Nephron (organoid): ENCODE measurements at regions not wholly inside any gene's neighbourhood (a gene's known extent, or its start where the extent isn't known, plus 50 kb on each side); places are given as distances from the start of the nearest gene placed in this dataset.
A peak's percentile ranks its signal among the peaks of the same experiment; 100 is the strongest.
"Not testable (repeated sequence)": the region's sequence is repeated elsewhere in the genome, so short reads cannot be mapped to it uniquely, and the experiment has no call there.

Experiments
- H3K27ac Mint-ChIP-seq, 3 experiments: 2 replicates each; pipeline ENCODE4 v1.8.0; 2020; ENCODE audit warnings: mixed read lengths in 3 of 3, mild to moderate bottlenecking in 2 of 3, moderate library complexity in 1 of 3
- H3K27me3 Mint-ChIP-seq: 2 replicates; pipeline ENCODE4 v1.8.0; 2021; ENCODE audit warnings: low read depth, mild to moderate bottlenecking, moderate library complexity, mixed read lengths
- H3K36me3 Mint-ChIP-seq: 2 replicates; pipeline ENCODE4 v1.8.0; 2020; ENCODE audit warnings: low read depth, mixed read lengths
- H3K4me1 Mint-ChIP-seq: 2 replicates; pipeline ENCODE4 v1.8.0; 2020; ENCODE audit warnings: mixed read lengths
- H3K4me3 Mint-ChIP-seq, 3 experiments: 2 replicates each; pipeline ENCODE4 v1.8.0; 2020; ENCODE audit warnings: mild to moderate bottlenecking in 3 of 3, mixed read lengths in 3 of 3, moderate library complexity in 2 of 3
- H3K9me3 Mint-ChIP-seq: 2 replicates; pipeline ENCODE4 v1.8.0; 2020; ENCODE audit warnings: mixed read lengths
- TF ChIP-seq, protein P1 (sequence below), 3 experiments: fragments of 200-600 bp; sonication (generic); IDR thresholded peaks; one replicate each; pipeline ENCODE4 v1.5.0; 2021; ENCODE audit warnings: antibody characterized with exemption in 3 of 3; ENCODE audit not compliant: unreplicated experiment in 3 of 3

DNA sequence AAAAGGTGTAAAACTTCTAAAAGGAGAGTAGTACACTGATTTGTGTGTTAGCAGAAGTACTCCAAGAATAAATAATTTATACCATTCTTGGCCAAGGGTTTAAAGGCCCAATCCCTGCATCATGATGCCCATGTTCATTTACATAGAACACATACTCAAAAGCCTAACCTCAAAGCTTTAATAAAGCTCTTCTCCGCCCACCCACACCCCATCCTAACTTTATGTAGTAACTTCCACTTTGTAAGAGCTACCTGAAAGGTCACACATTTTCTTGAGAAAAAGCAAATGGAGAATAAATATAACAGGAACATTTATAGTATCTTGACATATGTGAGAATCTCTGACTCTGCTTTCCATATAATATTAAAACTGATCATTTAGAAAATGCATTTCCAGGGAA is 148.8 kb upstream of the FREM1 start:
- TF ChIP-seq, protein P1, sequence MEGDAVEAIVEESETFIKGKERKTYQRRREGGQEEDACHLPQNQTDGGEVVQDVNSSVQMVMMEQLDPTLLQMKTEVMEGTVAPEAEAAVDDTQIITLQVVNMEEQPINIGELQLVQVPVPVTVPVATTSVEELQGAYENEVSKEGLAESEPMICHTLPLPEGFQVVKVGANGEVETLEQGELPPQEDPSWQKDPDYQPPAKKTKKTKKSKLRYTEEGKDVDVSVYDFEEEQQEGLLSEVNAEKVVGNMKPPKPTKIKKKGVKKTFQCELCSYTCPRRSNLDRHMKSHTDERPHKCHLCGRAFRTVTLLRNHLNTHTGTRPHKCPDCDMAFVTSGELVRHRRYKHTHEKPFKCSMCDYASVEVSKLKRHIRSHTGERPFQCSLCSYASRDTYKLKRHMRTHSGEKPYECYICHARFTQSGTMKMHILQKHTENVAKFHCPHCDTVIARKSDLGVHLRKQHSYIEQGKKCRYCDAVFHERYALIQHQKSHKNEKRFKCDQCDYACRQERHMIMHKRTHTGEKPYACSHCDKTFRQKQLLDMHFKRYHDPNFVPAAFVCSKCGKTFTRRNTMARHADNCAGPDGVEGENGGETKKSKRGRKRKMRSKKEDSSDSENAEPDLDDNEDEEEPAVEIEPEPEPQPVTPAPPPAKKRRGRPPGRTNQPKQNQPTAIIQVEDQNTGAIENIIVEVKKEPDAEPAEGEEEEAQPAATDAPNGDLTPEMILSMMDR (IDR thresholded peaks at IDR 0.05; ENCODE audit: unreplicated experiment in 3 of 3) = no peak
- Mint-ChIP-seq H3K4me1 (no peaks in the 10 kb centered on the region), H3K36me3 (no peaks in the 10 kb centered on the region), H3K27me3 (no peaks in the 10 kb centered on the region), H3K9me3 (peaks cover 3% of the 10 kb centered on the region), H3K4me3 (no peak overlapping the region), H3K27ac (no peak overlapping the region)

DNA sequence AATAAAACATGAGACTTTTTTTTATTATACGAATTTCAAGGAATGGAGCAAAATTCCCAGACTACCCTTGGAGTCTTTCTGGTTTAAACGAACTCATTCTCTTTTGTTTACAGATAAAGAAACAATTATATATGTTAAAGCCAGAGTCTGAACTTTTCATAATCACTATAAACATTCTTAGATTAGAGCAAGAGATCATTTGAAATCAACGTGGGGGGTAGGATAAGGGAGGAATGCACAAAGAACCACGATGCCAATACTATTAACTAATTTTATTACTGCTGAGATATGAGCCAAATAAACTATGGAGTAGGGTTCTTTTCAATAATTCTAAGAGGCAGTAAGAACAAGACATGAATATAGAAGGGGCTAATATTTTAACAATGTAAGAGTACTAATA is 148.0 kb upstream of the FREM1 start:
- Mint-ChIP-seq H3K4me3 (no peak overlapping the region), H3K36me3 (no peaks in the 10 kb centered on the region), H3K4me1 (no peaks in the 10 kb centered on the region), H3K27me3 (no peaks in the 10 kb centered on the region), H3K9me3 (peaks cover 11% of the 10 kb centered on the region), H3K27ac (no peak overlapping the region)
- TF ChIP-seq, protein P1 (IDR thresholded peaks at IDR 0.05; ENCODE audit: unreplicated experiment in 3 of 3) = no peak

DNA sequence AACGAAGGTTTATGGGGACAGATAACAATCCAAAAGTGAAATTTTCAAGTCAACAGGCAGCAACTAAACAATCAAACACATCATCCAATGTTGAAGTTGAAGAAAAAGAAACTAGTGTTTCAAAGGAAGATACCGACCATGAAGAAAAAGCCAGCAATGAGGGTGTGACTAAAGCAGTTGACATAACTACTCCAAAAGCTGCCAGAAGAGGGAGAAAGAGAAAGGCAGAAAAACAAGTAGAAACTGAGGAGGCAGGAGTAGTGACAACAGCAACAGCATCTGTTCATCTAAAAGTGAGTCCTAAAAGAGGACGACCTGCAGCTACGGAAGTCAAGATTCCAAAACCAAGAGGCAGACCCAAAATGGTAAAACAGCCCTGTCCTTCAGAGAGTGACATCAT is 145.1 kb upstream of the FREM1 start:
- not testable (repeated sequence) for H3K4me3 Mint-ChIP-seq, H3K27me3 Mint-ChIP-seq, H3K27ac Mint-ChIP-seq, H3K4me1 Mint-ChIP-seq, H3K36me3 Mint-ChIP-seq
- TF ChIP-seq, protein P1 (IDR thresholded peaks at IDR 0.05; ENCODE audit: unreplicated experiment in 3 of 3) = peak in 1 of 3 experiments; percentile 11
- peaks cover 16% of the 10 kb centered on the region for H3K9me3 Mint-ChIP-seq

DNA sequence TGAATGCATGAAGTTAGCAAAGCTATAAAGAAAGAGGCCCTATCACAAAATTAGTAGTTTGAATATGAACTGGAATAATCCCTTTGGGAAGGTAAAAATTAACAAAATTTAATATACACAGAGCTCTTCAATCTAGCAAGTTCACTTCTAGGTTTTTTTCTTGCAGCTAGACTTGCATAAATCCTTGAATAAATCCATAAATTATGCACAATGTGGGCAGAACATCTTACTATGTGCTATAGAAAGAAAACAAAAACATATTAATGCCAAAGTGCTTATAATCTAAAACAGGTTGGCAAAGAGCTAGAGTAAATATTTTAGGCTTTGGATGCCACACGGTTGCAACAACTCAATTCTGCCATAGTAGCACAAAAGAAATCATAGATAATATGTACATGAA is 138.5 kb upstream of the FREM1 start:
- Mint-ChIP-seq H3K9me3 (peaks cover 13% of the 10 kb centered on the region), H3K27me3 (no peaks in the 10 kb centered on the region), H3K4me1 (no peaks in the 10 kb centered on the region), H3K4me3 (no peak overlapping the region), H3K27ac (no peak overlapping the region), H3K36me3 (no peaks in the 10 kb centered on the region)
- TF ChIP-seq, protein P1 (IDR thresholded peaks at IDR 0.05; ENCODE audit: unreplicated experiment in 3 of 3) = no peak

DNA sequence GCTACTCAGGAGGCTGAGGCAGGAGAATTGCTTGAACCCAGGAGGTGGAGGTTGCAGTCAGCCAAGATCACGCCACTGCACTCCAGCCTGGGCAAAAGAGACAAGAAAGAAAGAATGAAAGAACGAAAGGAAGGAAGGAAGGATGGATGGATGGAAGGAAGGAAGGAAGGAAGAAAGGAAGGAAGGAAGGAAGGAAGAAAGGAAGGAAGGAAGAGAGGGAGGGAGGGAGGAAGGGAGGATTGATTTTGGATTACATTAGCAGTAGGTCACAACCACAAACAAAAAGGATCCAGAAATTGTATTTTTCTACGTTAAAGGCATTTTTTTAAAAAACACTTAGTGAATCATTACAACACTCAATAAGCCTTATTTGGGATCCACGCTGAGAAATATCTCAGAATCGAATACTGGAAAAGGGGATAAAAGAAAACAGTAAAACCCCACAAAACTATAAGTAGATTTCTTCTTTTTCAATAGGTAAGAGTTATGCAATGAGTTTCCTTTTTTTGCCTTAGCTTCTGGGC is 136.9 kb upstream of the FREM1 start:
- H3K36me3 Mint-ChIP-seq = no peaks in the 10 kb centered on the region
- H3K4me1 Mint-ChIP-seq = no peaks in the 10 kb centered on the region
- TF ChIP-seq, protein P1 (IDR thresholded peaks at IDR 0.05; ENCODE audit: unreplicated experiment in 3 of 3) = no peak

DNA sequence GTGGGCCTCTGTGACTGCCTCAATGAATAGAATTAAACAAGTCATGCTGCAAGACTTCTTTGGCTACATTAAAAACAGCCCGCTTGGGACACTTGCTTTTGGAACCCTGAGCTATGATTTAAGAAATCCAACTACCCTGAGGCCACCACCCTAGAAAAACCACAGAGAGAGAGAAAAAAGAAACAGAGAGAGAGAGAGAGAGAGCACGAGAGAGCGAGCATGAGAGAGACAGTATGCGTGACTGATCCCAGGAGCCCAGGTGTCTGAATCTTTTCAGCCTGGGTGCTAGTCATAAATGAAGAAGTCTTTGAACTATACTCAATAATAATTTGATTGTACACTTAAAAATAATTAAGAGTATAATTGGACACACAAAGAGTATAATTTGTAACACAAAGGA is 123.1 kb upstream of the FREM1 start:
- no peak overlapping the region for H3K4me3 Mint-ChIP-seq
- H3K36me3 Mint-ChIP-seq = no peaks in the 10 kb centered on the region
- no peak overlapping the region for H3K27ac Mint-ChIP-seq
- no peaks in the 10 kb centered on the region for H3K4me1 Mint-ChIP-seq
- TF ChIP-seq, protein P1 (IDR thresholded peaks at IDR 0.05; ENCODE audit: unreplicated experiment in 3 of 3) = no peak
- peaks cover 15% of the 10 kb centered on the region for H3K9me3 Mint-ChIP-seq
- H3K27me3 Mint-ChIP-seq = no peaks in the 10 kb centered on the region

More for the DNA sequence above, 136.9 kb upstream of the FREM1 start:
- Mint-ChIP-seq H3K4me3 (no peak overlapping the region), H3K27me3 (no peaks in the 10 kb centered on the region), H3K27ac (no peak overlapping the region), H3K9me3 (peaks cover 5% of the 10 kb centered on the region)
